Astrocyte of the hippocampus (primary cell): ENCODE measurements at regions not wholly inside any gene's neighbourhood (a gene's known extent, or its start where the extent isn't known, plus 50 kb on each side); places are given as distances from the start of the nearest gene placed in this dataset.
"Not testable (repeated sequence)": the region's sequence is repeated elsewhere in the genome, so short reads cannot be mapped to it uniquely, and the experiment has no call there.

Experiments
- DNase-seq: peaks from one replicate; pipeline ENCODE4 v3.0.0; 2011; ENCODE audit warnings: low read depth, low spot score

GRCh38 chr17:74113952-74114351 lies 89.5 kb upstream of the RPL38 start:
- no peak for DNase-seq

GRCh38 chr17:74114881-74115470 lies 88.5 kb upstream of the RPL38 start:
- DNase-seq, result no peak

- no peak for DNase-seq
Measured at GRCh38 chr17:74115586-74115985, 87.9 kb upstream of the RPL38 start.

GRCh38 chr17:74116087-74116717 lies 87.3 kb upstream of the RPL38 start:
- DNase-seq, result peak; percentile 46

GRCh38 chr17:74117087-74117698 lies 86.3 kb upstream of the RPL38 start:
- DNase-seq, result no peak

- no peak for DNase-seq
Measured at GRCh38 chr17:74117999-74118421, 85.5 kb upstream of the RPL38 start.

- no peak for DNase-seq
Measured at GRCh38 chr17:74118504-74118903, 85.0 kb upstream of the RPL38 start.

GRCh38 chr17:74119049-74119580 lies 84.4 kb upstream of the RPL38 start:
- no peak for DNase-seq

- no peak for DNase-seq
Measured at GRCh38 chr17:74119965-74120364, 83.5 kb upstream of the RPL38 start.

GRCh38 chr17:74123350-74123749 lies 80.1 kb upstream of the RPL38 start:
- DNase-seq, result peak; percentile 24

- DNase-seq, result no peak
Measured at GRCh38 chr17:74123866-74124444, 79.5 kb upstream of the RPL38 start.

GRCh38 chr17:74125156-74125555 lies 78.3 kb upstream of the RPL38 start:
- DNase-seq, result no peak

GRCh38 chr17:74126179-74126900 lies 77.1 kb upstream of the RPL38 start:
- no peak for DNase-seq

- no peak for DNase-seq
Measured at GRCh38 chr17:74126959-74127358, 76.5 kb upstream of the RPL38 start.

GRCh38 chr17:74128456-74129211 lies 74.8 kb upstream of the RPL38 start:
- DNase-seq, result no peak

GRCh38 chr17:74129800-74130199 lies 73.7 kb upstream of the RPL38 start:
- not testable (repeated sequence) for DNase-seq

- no peak for DNase-seq
Measured at GRCh38 chr17:74130276-74130675, 73.2 kb upstream of the RPL38 start.

- DNase-seq, result no peak
Measured at GRCh38 chr17:74130841-74131240, 72.6 kb upstream of the RPL38 start.

- no peak for DNase-seq
Measured at GRCh38 chr17:74132354-74132753, 71.1 kb upstream of the RPL38 start.

GRCh38 chr17:74133740-74134139 lies 69.7 kb upstream of the RPL38 start:
- DNase-seq, result no peak

- not testable (repeated sequence) for DNase-seq
Measured at GRCh38 chr17:74134234-74134633, 69.2 kb upstream of the RPL38 start.
